HepG2 (cell line): ENCODE measurements at regions not wholly inside any gene's neighbourhood (a gene's known extent, or its start where the extent isn't known, plus 50 kb on each side); places are given as distances from the start of the nearest gene placed in this dataset.

Experiments
- ATAC-seq: fragments of 200-7000 bp; cut with Tn5 transposase; 3 replicates; pipeline ENCODE4 v1.9.1; 2020; ENCODE audit warnings: mild to moderate bottlenecking, moderate library complexity
- BruUV-seq: library from RNA; stranded (reverse); fragments of 400-500 nt; replicated peaks from 2 replicates; lab custom pipeline; 2021; lab: Mats Ljungman, UMichigan
- CTCF ChIA-PET: fragments of 300-600 bp; formaldehyde crosslinking; extraction: SDS; loops from one replicate; lab custom pipeline; 2021; ENCODE audit warnings: low total read pairs, inconsistent platforms, low intra/inter-chr PET ratio; lab: Yijun Ruan, JAX
- POLR2A ChIA-PET: fragments of 350-600 bp; sonication (Branson Sonifier 250); formaldehyde crosslinking; loops from one replicate; lab custom pipeline; 2020; ENCODE audit warnings: antibody characterized with exemption, inconsistent platforms; lab: Yijun Ruan, JAX
- DNase-seq: peaks from one replicate; pipeline ENCODE4 v3.0.0-alpha.2; 2015; ENCODE audit warnings: low spot score
- FAIRE-seq: peaks from 3 replicates; lab custom pipeline; 2011; peaks lifted over from hg19 to GRCh38; lab: Jason Lieb, UNC
- H2AFZ ChIP-seq: one replicate; pipeline ENCODE4 v1.6.1; 2011; ENCODE audit warnings: low read length, inconsistent platforms
- H3K27ac ChIP-seq: fragments of 300-600 bp; 3 replicates; pipeline ENCODE4 v1.8.0; 2011; ENCODE audit warnings: mixed run types, mild to moderate bottlenecking, mixed read lengths, low read length, inconsistent platforms; ENCODE audit not compliant: insufficient read depth; ENCODE audit errors: extremely low read length
- H3K27me3 ChIP-seq, 2 experiments: fragments of 200-600 bp in 1 of 2; 2 replicates in 1 of 2; 3 replicates in 1 of 2; pipeline versions ENCODE4 v1.6.0 to v1.8.0; 2011; ENCODE audit warnings: low read length in 2 of 2, mild to moderate bottlenecking in 2 of 2, moderate library complexity in 2 of 2, inconsistent platforms in 1 of 2; ENCODE audit not compliant: insufficient read depth in 2 of 2, control insufficient read depth in 1 of 2
- H3K36me3 ChIP-seq, 2 experiments: fragments of 200-600 bp in 1 of 2; replicated peaks in 1 of 2; 2 replicates in 1 of 2; 3 replicates in 1 of 2; pipeline versions ENCODE4 v1.5.1 to v1.8.0; 2011; ENCODE audit warnings: low read length in 2 of 2, inconsistent platforms in 1 of 2; ENCODE audit not compliant: insufficient read depth in 2 of 2, control insufficient read depth in 1 of 2
- H3K4me1 ChIP-seq: 2 replicates; pipeline ENCODE4 v1.5.1; 2012; ENCODE audit warnings: low read length, inconsistent platforms; ENCODE audit not compliant: insufficient read depth
- H3K4me2 ChIP-seq: 2 replicates; pipeline ENCODE4 v1.6.0; 2011; ENCODE audit warnings: low read depth, low read length, inconsistent platforms
- H3K4me3 ChIP-seq, 3 experiments: fragments of 200-600 bp in 1 of 3; sonication (generic), shearing (Covaris generic) in 1 of 3; replicated peaks in 1 of 3; 2 replicates each; pipeline ENCODE4 v1.5.1; 2011 to 2016; ENCODE audit warnings: low read length in 3 of 3, inconsistent platforms in 2 of 3, low read depth in 2 of 3, mild to moderate bottlenecking in 2 of 3, control low read depth in 1 of 3, mixed read lengths in 1 of 3; ENCODE audit not compliant: insufficient read depth in 1 of 3
- H3K79me2 ChIP-seq: one replicate; pipeline ENCODE4 v1.6.1; 2011; ENCODE audit warnings: low read length, inconsistent platforms; ENCODE audit not compliant: insufficient read depth
- H3K9ac ChIP-seq: 2 replicates; pipeline ENCODE4 v1.6.0; 2011; ENCODE audit warnings: mild to moderate bottlenecking, low read depth, low read length, inconsistent platforms; ENCODE audit not compliant: insufficient read depth
- H3K9me3 ChIP-seq: 2 replicates; pipeline ENCODE4 v1.5.1; 2012; ENCODE audit warnings: mild to moderate bottlenecking, low read length
- H4K20me1 ChIP-seq: 2 replicates; pipeline ENCODE4 v1.6.0; 2011; ENCODE audit warnings: inconsistent platforms, mild to moderate bottlenecking, low read length, moderate library complexity; ENCODE audit not compliant: insufficient read depth
- AHR ChIP-seq: IDR thresholded peaks from 2 replicates; pipeline ENCODE4 v1.6.1; 2018; ENCODE audit warnings: missing genetic modification reagents, missing compliant biosample characterization
- ARNTL ChIP-seq: sonication (generic); formaldehyde crosslinking; IDR thresholded peaks from 2 replicates; pipeline ENCODE4 v1.4.0; 2020; ENCODE audit warnings: mild to moderate bottlenecking, missing genetic modification reagents
- CREB1 ChIP-seq, 2 experiments: fragments of 450-650 bp in 1 of 2; IDR thresholded peaks; 2 replicates each; pipeline ENCODE4 v1.6.1; 2016 to 2017; ENCODE audit warnings: control low read depth in 1 of 2, mild to moderate bottlenecking in 1 of 2, missing compliant biosample characterization in 1 of 2, missing genetic modification characterization in 1 of 2
- POLR2AphosphoS2 ChIP-seq: IDR thresholded peaks from 2 replicates; pipeline ENCODE4 v1.6.1; 2011; ENCODE audit warnings: low read depth, low read length, improper control_type of control experiment
- ZNF253 ChIP-seq: sonication (generic); formaldehyde crosslinking; IDR thresholded peaks from 2 replicates; pipeline ENCODE4 v1.8.0; 2022; ENCODE audit warnings: mild to moderate bottlenecking, missing genetic modification reagents, borderline replicate concordance
- ZNF552 ChIP-seq: sonication (generic); formaldehyde crosslinking; IDR thresholded peaks from 2 replicates; pipeline ENCODE4 v1.9.0; 2022; ENCODE audit warnings: missing genetic modification reagents, mild to moderate bottlenecking, borderline replicate concordance
- ZNF572 ChIP-seq: sonication (generic); formaldehyde crosslinking; IDR thresholded peaks from 2 replicates; pipeline ENCODE4 v1.5.1; 2020; ENCODE audit warnings: mild to moderate bottlenecking, missing genetic modification reagents
- ZNF615 ChIP-seq: sonication (generic); formaldehyde crosslinking; IDR thresholded peaks from 2 replicates; pipeline ENCODE4 v1.5.0; 2020; ENCODE audit warnings: mild to moderate bottlenecking, missing genetic modification reagents, borderline replicate concordance
- ZNF788 ChIP-seq: sonication (generic); formaldehyde crosslinking; IDR thresholded peaks from 2 replicates; pipeline ENCODE4 v1.5.0; 2020; ENCODE audit warnings: mild to moderate bottlenecking, missing genetic modification reagents, borderline replicate concordance
- WGBS: methylation state at CpG from one replicate; pipeline ENCODE4 v1.1.6; 2017; ENCODE audit warnings: low lambda C conversion rate; 5-methylcytosine and 5-hydroxymethylcytosine counted together
- in situ Hi-C: cut with HindIII; loops from 2 replicates; pipeline ENCODE4 v1.10.0; 2017; ENCODE audit warnings: low pct_unique_long_range_greater_than_20kb; ENCODE audit not compliant: extremely low pct_ligation_motif_present
- intact Hi-C: fragments of 100-400 bp; cut with micrococcal nuclease; formaldehyde crosslinking; loops from one replicate; pipeline ENCODE4 v1.10.0; 2022; ENCODE audit not compliant: unreplicated experiment
- TF ChIP-seq, protein P1 (sequence below): sonication (generic); formaldehyde crosslinking; IDR thresholded peaks from 2 replicates; pipeline ENCODE4 v1.4.0; 2020; ENCODE audit warnings: missing genetic modification reagents
- TF ChIP-seq, protein P2 (sequence below): sonication (generic); formaldehyde crosslinking; IDR thresholded peaks from 2 replicates; pipeline ENCODE4 v1.4.0; 2020; ENCODE audit warnings: missing genetic modification reagents
- TF ChIP-seq, protein P3 (sequence below): sonication (generic); formaldehyde crosslinking; IDR thresholded peaks from 2 replicates; pipeline ENCODE4 v1.8.0; 2022; ENCODE audit warnings: missing genetic modification reagents, mild to moderate bottlenecking, moderate library complexity, borderline replicate concordance
- TF ChIP-seq, protein P4 (sequence below): sonication (generic); formaldehyde crosslinking; IDR thresholded peaks from 2 replicates; pipeline ENCODE4 v1.4.0; 2020; ENCODE audit warnings: missing genetic modification reagents

DNA sequence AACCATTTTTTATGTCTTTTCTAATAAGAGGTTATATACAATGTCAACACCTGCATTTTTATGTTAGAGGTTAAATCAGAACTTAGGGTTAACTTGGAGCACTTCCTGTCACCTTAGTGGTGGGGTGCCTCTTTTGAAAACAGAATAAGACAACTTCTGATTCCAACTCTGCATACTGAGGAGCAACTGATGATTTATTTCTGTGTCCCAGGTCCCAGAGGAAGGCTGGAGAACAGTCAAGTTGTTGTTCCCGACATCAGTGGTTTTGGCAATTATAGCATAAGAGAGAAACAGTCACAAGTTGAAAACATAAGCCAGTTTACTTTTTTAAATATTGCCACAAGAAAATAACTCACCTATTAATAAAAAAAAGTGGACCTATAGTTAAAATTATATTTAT is 871.0 kb upstream of the ADAMTS5 start:
- POLR2A ChIA-PET: no interaction called here
- in situ Hi-C loops: no loop called here
- no peak for ATAC-seq
- no peaks in the 10 kb centered on the region for H4K20me1 ChIP-seq
- H3K36me3 ChIP-seq: no peaks in the 10 kb centered on the region
- H3K4me3 ChIP-seq: no peak overlapping the region
- no peaks in the 10 kb centered on the region for H3K79me2 ChIP-seq
- H3K27me3 ChIP-seq: no peaks in the 10 kb centered on the region
- no peak overlapping the region for H3K4me2 ChIP-seq
- DNase-seq: no peak
- FAIRE-seq: no peak
- BruUV-seq: no TSS peak
- H3K27ac ChIP-seq: no peak overlapping the region
- peaks cover 62% of the 10 kb centered on the region for H3K9me3 ChIP-seq
- TF ChIP-seq ZNF615 (CRISPR knock-in tag) (no peak), ZNF552 (CRISPR knock-in tag) (no peak), ZNF253 (no peak), AHR (CRISPR knock-in tag) (no peak)
- TF ChIP-seq, protein P1, sequence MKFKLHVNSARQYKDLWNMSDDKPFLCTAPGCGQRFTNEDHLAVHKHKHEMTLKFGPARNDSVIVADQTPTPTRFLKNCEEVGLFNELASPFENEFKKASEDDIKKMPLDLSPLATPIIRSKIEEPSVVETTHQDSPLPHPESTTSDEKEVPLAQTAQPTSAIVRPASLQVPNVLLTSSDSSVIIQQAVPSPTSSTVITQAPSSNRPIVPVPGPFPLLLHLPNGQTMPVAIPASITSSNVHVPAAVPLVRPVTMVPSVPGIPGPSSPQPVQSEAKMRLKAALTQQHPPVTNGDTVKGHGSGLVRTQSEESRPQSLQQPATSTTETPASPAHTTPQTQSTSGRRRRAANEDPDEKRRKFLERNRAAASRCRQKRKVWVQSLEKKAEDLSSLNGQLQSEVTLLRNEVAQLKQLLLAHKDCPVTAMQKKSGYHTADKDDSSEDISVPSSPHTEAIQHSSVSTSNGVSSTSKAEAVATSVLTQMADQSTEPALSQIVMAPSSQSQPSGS (CRISPR knock-in tag): no peak
- TF ChIP-seq, protein P2, sequence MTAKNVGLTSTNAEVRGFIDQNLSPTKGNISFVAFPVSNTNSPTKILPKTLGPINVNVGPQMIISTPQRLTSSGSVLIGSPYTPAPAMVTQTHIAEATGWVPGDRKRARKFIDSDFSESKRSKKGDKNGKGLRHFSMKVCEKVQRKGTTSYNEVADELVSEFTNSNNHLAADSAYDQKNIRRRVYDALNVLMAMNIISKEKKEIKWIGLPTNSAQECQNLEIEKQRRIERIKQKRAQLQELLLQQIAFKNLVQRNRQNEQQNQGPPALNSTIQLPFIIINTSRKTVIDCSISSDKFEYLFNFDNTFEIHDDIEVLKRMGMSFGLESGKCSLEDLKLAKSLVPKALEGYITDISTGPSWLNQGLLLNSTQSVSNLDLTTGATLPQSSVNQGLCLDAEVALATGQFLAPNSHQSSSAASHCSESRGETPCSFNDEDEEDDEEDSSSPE (CRISPR knock-in tag): no peak
- TF ChIP-seq, all 625 proteins: peak for 0
- CTCF ChIA-PET: no interaction called here
- H2AFZ ChIP-seq: no peak overlapping the region
- H3K9ac ChIP-seq: no peak overlapping the region
- no peaks in the 10 kb centered on the region for H3K4me1 ChIP-seq
- WGBS: 13% methylated on average over 1 of the region's 1 CpG
- intact Hi-C loops: no loop called here

DNA sequence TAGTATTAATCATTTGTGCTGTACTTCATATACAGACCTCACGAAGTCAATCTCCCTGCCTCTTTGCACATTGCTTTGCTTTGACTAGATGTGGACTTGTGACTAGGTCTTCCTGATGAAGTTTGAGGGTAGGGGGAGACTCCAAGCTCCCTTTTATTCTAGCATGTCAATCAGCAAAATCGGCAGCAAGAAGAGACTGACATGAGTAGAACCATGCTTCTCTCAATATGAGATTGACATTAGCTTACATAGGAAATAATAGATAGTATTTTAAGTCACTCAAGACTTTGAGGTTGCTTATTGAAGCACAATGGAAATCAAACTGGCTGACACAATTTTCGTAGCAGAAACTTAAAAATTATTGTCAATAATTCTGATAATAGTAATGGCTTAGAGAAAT is 866.4 kb upstream of the ADAMTS5 start:
- BruUV-seq: no TSS peak
- CTCF ChIA-PET: no interaction called here
- H3K4me3 ChIP-seq: no peak overlapping the region
- intact Hi-C loops (no loop called here), in situ Hi-C loops (no loop called here)
- POLR2A ChIA-PET: no interaction called here
- H3K79me2 ChIP-seq: no peaks in the 10 kb centered on the region
- FAIRE-seq (no peak), ATAC-seq (no peak), DNase-seq (no peak)
- H3K4me2 ChIP-seq: no peak overlapping the region
- 1% methylated on average over 3 of the region's 3 CpGs for WGBS
- no peaks in the 10 kb centered on the region for H3K36me3 ChIP-seq
- no peaks in the 10 kb centered on the region for H3K4me1 ChIP-seq
- no peaks in the 10 kb centered on the region for H4K20me1 ChIP-seq
- H3K27ac ChIP-seq: no peak overlapping the region
- H2AFZ ChIP-seq: no peak overlapping the region
- H3K9ac ChIP-seq: no peak overlapping the region
- no peaks in the 10 kb centered on the region for H3K27me3 ChIP-seq
- peaks cover 84% of the 10 kb centered on the region for H3K9me3 ChIP-seq
- TF ChIP-seq POLR2AphosphoS2 (no peak), ARNTL (CRISPR knock-in tag) (no peak), ZNF788 (CRISPR knock-in tag) (no peak), ZNF572 (CRISPR knock-in tag) (no peak), CREB1 (IDR thresholded peaks at IDR 0.05) (no peak), CREB1 (CRISPR knock-in tag; IDR thresholded peaks at IDR 0.05) (no peak)
- TF ChIP-seq, protein P3, sequence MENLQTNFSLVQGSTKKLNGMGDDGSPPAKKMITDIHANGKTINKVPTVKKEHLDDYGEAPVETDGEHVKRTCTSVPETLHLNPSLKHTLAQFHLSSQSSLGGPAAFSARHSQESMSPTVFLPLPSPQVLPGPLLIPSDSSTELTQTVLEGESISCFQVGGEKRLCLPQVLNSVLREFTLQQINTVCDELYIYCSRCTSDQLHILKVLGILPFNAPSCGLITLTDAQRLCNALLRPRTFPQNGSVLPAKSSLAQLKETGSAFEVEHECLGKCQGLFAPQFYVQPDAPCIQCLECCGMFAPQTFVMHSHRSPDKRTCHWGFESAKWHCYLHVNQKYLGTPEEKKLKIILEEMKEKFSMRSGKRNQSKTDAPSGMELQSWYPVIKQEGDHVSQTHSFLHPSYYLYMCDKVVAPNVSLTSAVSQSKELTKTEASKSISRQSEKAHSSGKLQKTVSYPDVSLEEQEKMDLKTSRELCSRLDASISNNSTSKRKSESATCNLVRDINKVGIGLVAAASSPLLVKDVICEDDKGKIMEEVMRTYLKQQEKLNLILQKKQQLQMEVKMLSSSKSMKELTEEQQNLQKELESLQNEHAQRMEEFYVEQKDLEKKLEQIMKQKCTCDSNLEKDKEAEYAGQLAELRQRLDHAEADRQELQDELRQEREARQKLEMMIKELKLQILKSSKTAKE: no peak
- TF ChIP-seq, protein P4, sequence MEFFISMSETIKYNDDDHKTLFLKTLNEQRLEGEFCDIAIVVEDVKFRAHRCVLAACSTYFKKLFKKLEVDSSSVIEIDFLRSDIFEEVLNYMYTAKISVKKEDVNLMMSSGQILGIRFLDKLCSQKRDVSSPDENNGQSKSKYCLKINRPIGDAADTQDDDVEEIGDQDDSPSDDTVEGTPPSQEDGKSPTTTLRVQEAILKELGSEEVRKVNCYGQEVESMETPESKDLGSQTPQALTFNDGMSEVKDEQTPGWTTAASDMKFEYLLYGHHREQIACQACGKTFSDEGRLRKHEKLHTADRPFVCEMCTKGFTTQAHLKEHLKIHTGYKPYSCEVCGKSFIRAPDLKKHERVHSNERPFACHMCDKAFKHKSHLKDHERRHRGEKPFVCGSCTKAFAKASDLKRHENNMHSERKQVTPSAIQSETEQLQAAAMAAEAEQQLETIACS (CRISPR knock-in tag): no peak
